K562 (cell line): ENCODE measurements at regions not wholly inside any gene's neighbourhood (a gene's known extent, or its start where the extent isn't known, plus 50 kb on each side); places are given as distances from the start of the nearest gene placed in this dataset.

Experiments used
- ATAC-seq: fragments of 200-7000 bp; cut with Tn5 transposase; 3 replicates; pipeline ENCODE4 v1.9.1; 2020; ENCODE audit warnings: moderate library complexity
- BruUV-seq: library from RNA; stranded (reverse); fragments of 400-500 nt; replicated peaks from 2 replicates; lab custom pipeline; 2021; lab: Mats Ljungman, UMichigan
- CTCF ChIA-PET: fragments of 300-600 bp; formaldehyde crosslinking; extraction: SDS; loops from one replicate; lab custom pipeline; 2021; ENCODE audit warnings: low intra/inter-chr PET ratio; lab: Yijun Ruan, JAX
- POLR2A ChIA-PET: fragments of 300-600, 350-650 bp; sonication (Branson Sonifier 250); formaldehyde crosslinking; extraction: SDS; loops from one replicate; lab custom pipeline; 2021; ENCODE audit warnings: antibody characterized with exemption, inconsistent platforms; lab: Yijun Ruan, JAX
- DNase-seq, 4 experiments: peaks; one replicate each; pipeline versions ENCODE4 v3.0.0 to v3.0.0-alpha.2; 2011 to 2018; ENCODE audit warnings: low spot score in 3 of 4, mixed read lengths in 3 of 4; ENCODE audit errors: extremely low read depth in 1 of 4
- FAIRE-seq: peaks from 2 replicates; lab custom pipeline; 2011; peaks lifted over from hg19 to GRCh38; lab: Jason Lieb, UNC
- H2AFZ ChIP-seq: 2 replicates; pipeline ENCODE4 v1.6.0; 2011; ENCODE audit warnings: low read depth, low read length, control low read depth, inconsistent platforms
- H3K27ac ChIP-seq: fragments of 200-600 bp; 3 replicates; pipeline ENCODE4 v1.8.0; 2011; ENCODE audit warnings: low read depth, mild to moderate bottlenecking, control low read depth, inconsistent platforms, low read length, moderate library complexity, mixed read lengths; ENCODE audit errors: extremely low read depth
- H3K27me3 ChIP-seq, 2 experiments: fragments of 300-600 bp in 1 of 2; 2 replicates in 1 of 2; 3 replicates in 1 of 2; pipeline versions ENCODE4 v1.6.0 to v1.8.0; 2011; ENCODE audit warnings: inconsistent platforms in 2 of 2, low read length in 2 of 2, mild to moderate bottlenecking in 1 of 2, mixed read lengths in 1 of 2, moderate library complexity in 1 of 2; ENCODE audit not compliant: control insufficient read depth in 2 of 2, insufficient read depth in 2 of 2
- H3K36me3 ChIP-seq: fragments of 300-600 bp; 3 replicates; pipeline ENCODE4 v1.8.0; 2011; ENCODE audit warnings: mild to moderate bottlenecking, low read length, inconsistent platforms; ENCODE audit not compliant: control insufficient read depth, insufficient read depth
- H3K4me1 ChIP-seq, 2 experiments: fragments of 200-600 bp in 1 of 2; replicated peaks in 1 of 2; 2 replicates in 1 of 2; 3 replicates in 1 of 2; pipeline versions ENCODE4 v1.5.1 to v1.8.0; 2011; ENCODE audit warnings: inconsistent platforms in 2 of 2, low read length in 2 of 2, mild to moderate bottlenecking in 1 of 2, mixed read lengths in 1 of 2, moderate library complexity in 1 of 2; ENCODE audit not compliant: control insufficient read depth in 2 of 2, insufficient read depth in 2 of 2
- H3K4me2 ChIP-seq: 2 replicates; pipeline ENCODE4 v1.6.1; 2011; ENCODE audit warnings: low read length, control low read depth, inconsistent platforms, mixed read lengths; ENCODE audit not compliant: insufficient read depth
- H3K4me3 ChIP-seq: fragments of 200-600 bp; sonication (generic), shearing (Covaris generic); 2 replicates; pipeline ENCODE4 v1.5.1; 2016; ENCODE audit warnings: control low read depth, inconsistent platforms
- H3K79me2 ChIP-seq: fragments of 200-600 bp; 3 replicates; pipeline ENCODE4 v1.8.0; 2011; ENCODE audit warnings: low read length, inconsistent platforms; ENCODE audit not compliant: control insufficient read depth, insufficient read depth
- H3K9ac ChIP-seq, 2 experiments: 2 replicates each; pipeline versions ENCODE4 v1.6.0 to v1.6.1; 2011; ENCODE audit warnings: low read depth in 2 of 2, low read length in 2 of 2, control low read depth in 1 of 2, inconsistent platforms in 1 of 2, mild to moderate bottlenecking in 1 of 2, mixed read lengths in 1 of 2; ENCODE audit not compliant: insufficient read depth in 1 of 2
- H3K9me1 ChIP-seq: one replicate; pipeline ENCODE4 v1.6.0; 2011; ENCODE audit warnings: inconsistent platforms, mild to moderate bottlenecking, low read length, moderate library complexity; ENCODE audit not compliant: control insufficient read depth, insufficient read depth
- H3K9me3 ChIP-seq: replicated peaks from 2 replicates; pipeline ENCODE4 v1.5.1; 2011; ENCODE audit warnings: low read depth, low read length, inconsistent platforms; ENCODE audit not compliant: control insufficient read depth, insufficient read depth
- H4K20me1 ChIP-seq: replicated peaks from 2 replicates; pipeline ENCODE4 v1.6.1; 2011; ENCODE audit warnings: low read length, inconsistent platforms, mixed read lengths; ENCODE audit not compliant: control insufficient read depth, insufficient read depth
- ERF ChIP-seq: fragments of 450-650 bp; formaldehyde crosslinking; IDR thresholded peaks from 2 replicates; pipeline ENCODE4 v1.4.0; 2020; ENCODE audit warnings: mild to moderate bottlenecking, mixed read lengths
- FUS ChIP-seq: fragments of 200-400 bp; formaldehyde crosslinking; optimal IDR thresholded peaks from 2 replicates; pipeline ENCODE3; 2017; ENCODE audit warnings: low read depth, low read length
- HDGF ChIP-seq: fragments of 450-650 bp; IDR thresholded peaks from 2 replicates; pipeline ENCODE4 v1.6.1; 2016
- ILK ChIP-seq: fragments of 450-650 bp; IDR thresholded peaks from 2 replicates; pipeline ENCODE4 v1.6.1; 2016; ENCODE audit warnings: missing genetic modification characterization, low read depth, mild to moderate bottlenecking, missing compliant biosample characterization, moderate library complexity, borderline replicate concordance
- PCBP2 ChIP-seq: fragments of 200-400 bp; formaldehyde crosslinking; IDR thresholded peaks from 2 replicates; pipeline ENCODE4 v1.6.1; 2018; ENCODE audit warnings: low read length, low read depth, mild to moderate bottlenecking, moderate library complexity; ENCODE audit not compliant: poor library complexity, severe bottlenecking
- POLR2H ChIP-seq: IDR thresholded peaks from 2 replicates; pipeline ENCODE4 v1.6.1; 2016; ENCODE audit warnings: missing genetic modification characterization, low read depth, mild to moderate bottlenecking, control low read depth, missing compliant biosample characterization, moderate library complexity
- SIN3A ChIP-seq, 2 experiments: fragments of 150-350 bp in 1 of 2; IDR thresholded peaks; 2 replicates each; pipeline ENCODE4 v1.6.1; 2011 to 2016; ENCODE audit warnings: borderline replicate concordance in 2 of 2, low read depth in 2 of 2, low read length in 2 of 2, mild to moderate bottlenecking in 2 of 2, moderate library complexity in 2 of 2; ENCODE audit not compliant: control insufficient read depth in 1 of 2
- SLC30A9 ChIP-seq: fragments of 250-450 bp; sonication (Bioruptor Pico); IDR thresholded peaks from 2 replicates; pipeline ENCODE4 v1.8.0; 2022; ENCODE audit warnings: mild to moderate bottlenecking, moderate library complexity
- SMAD2 ChIP-seq: fragments of 150-350 bp; IDR thresholded peaks from 2 replicates; pipeline ENCODE4 v1.6.1; 2014; ENCODE audit warnings: low read depth, mild to moderate bottlenecking, low read length
- ZNF431 ChIP-seq: sonication (generic); formaldehyde crosslinking; IDR thresholded peaks from 2 replicates; pipeline ENCODE4 v1.8.0; 2022; ENCODE audit warnings: mild to moderate bottlenecking, missing genetic modification reagents
- WGBS: fragments of 100-300 bp; shearing (Covaris generic); methylation state at CpG from one replicate; pipeline ENCODE4 v1.1.6; 2016; ENCODE audit warnings: low coverage, mixed read lengths; ENCODE audit not compliant: insufficient coverage; ENCODE audit errors: missing lambda C conversion rate; 5-methylcytosine and 5-hydroxymethylcytosine counted together
- in situ Hi-C: fragments of 300-500 bp; cut with MboI; formaldehyde crosslinking; loops from 4 replicates; pipeline ENCODE4 v1.15.0; 2018; ENCODE audit warnings: inconsistent platforms, mixed read lengths
- intact Hi-C: fragments of 100-400 bp; cut with micrococcal nuclease; formaldehyde crosslinking; loops from 2 replicates; pipeline ENCODE4 v1.14.2; 2022
- TF ChIP-seq, protein P1 (sequence below): sonication (generic); formaldehyde crosslinking; IDR thresholded peaks from 2 replicates; pipeline ENCODE4 v1.8.1; 2022; ENCODE audit warnings: missing genetic modification reagents
- TF ChIP-seq, protein P2 (sequence below): fragments of 450-650 bp; formaldehyde crosslinking; IDR thresholded peaks from 2 replicates; pipeline ENCODE4 v1.4.0; 2020; ENCODE audit warnings: mild to moderate bottlenecking, moderate library complexity

DNA sequence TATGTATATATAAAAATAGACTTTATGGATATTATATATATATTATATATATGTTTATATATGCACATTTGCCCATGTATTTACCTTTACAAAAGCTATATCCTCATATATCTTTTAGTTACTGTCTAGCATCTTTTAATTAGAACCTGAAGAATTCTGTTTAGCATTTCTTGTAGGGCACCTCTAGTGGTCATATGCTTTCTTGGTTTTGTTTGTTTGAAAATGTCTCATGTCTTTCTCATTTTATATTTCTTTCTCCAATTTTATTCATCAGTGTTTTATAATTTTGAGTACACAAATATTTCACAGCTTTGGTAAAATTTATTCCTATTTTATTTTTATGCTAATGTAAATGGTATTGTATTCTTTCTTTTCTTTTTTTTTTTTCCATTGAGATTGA lies 70.3 kb upstream of the SPIN4 start (continued):
- no peak for TF ChIP-seq HDGF

DNA sequence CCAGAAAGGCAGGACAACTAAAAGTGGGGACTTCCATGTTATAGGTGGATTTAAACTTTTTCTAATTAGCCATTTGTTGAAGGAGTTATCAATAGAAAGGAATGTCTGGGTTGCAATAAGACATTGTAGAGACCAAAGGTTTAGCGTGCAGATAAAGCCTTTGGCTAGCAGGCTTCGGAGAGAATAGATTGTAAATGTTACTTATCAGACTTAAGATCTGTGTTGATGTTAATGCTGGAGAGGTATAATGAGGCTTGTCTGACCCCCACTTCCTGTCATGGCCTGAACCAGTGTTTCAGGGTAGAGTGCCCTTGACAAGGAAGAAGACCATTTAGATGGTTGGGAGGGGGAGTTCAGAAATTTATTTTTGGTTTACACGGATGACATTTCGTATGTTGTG lies 67.1 kb upstream of the SPIN4 start:
- ChIA-PET POLR2A (no interaction called here), CTCF (no interaction called here)
- Histone ChIP-seq H3K9me1 (no peaks in the 10 kb centered on the region), H3K36me3 (no peaks in the 10 kb centered on the region), H2AFZ (no peak overlapping the region), H3K4me1 (no peaks in the 10 kb centered on the region), H3K9ac (no peak overlapping the region), H3K79me2 (no peaks in the 10 kb centered on the region), H3K9me3 (no peaks in the 10 kb centered on the region; the same call in 1 of the 2 replicates), H4K20me1 (no peaks in the 10 kb centered on the region), H3K27ac (no peak overlapping the region), H3K4me2 (no peak overlapping the region), H3K27me3 (no peaks in the 10 kb centered on the region), H3K4me3 (no peak overlapping the region)
- WGBS: 29% methylated on average over 3 of the region's 4 CpGs
- ATAC-seq: no peak
- no TSS peak for BruUV-seq
- in situ Hi-C loops (no loop called here), intact Hi-C loops (no loop called here)
- TF ChIP-seq SLC30A9: no peak
- no peak for TF ChIP-seq ERF (CRISPR knock-in tag)
- TF ChIP-seq SIN3A (IDR thresholded peaks at IDR 0.05; ENCODE audit: borderline replicate concordance in 2 of 2, control insufficient read depth in 1 of 2, low read depth in 2 of 2, low read length in 2 of 2): no peak
- TF ChIP-seq, protein P1, sequence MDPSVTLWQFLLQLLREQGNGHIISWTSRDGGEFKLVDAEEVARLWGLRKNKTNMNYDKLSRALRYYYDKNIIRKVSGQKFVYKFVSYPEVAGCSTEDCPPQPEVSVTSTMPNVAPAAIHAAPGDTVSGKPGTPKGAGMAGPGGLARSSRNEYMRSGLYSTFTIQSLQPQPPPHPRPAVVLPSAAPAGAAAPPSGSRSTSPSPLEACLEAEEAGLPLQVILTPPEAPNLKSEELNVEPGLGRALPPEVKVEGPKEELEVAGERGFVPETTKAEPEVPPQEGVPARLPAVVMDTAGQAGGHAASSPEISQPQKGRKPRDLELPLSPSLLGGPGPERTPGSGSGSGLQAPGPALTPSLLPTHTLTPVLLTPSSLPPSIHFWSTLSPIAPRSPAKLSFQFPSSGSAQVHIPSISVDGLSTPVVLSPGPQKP (CRISPR knock-in tag): no peak
- no peak for TF ChIP-seq ZNF431 (CRISPR knock-in tag)
- TF ChIP-seq, protein P2, sequence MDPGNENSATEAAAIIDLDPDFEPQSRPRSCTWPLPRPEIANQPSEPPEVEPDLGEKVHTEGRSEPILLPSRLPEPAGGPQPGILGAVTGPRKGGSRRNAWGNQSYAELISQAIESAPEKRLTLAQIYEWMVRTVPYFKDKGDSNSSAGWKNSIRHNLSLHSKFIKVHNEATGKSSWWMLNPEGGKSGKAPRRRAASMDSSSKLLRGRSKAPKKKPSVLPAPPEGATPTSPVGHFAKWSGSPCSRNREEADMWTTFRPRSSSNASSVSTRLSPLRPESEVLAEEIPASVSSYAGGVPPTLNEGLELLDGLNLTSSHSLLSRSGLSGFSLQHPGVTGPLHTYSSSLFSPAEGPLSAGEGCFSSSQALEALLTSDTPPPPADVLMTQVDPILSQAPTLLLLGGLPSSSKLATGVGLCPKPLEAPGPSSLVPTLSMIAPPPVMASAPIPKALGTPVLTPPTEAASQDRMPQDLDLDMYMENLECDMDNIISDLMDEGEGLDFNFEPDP: no peak
- no peak for TF ChIP-seq FUS
- no peak for TF ChIP-seq ILK (tag)
- no peak for TF ChIP-seq PCBP2
- no peak for TF ChIP-seq POLR2H (tag)
- TF ChIP-seq SMAD2: no peak
- no peak for FAIRE-seq
- DNase-seq: no peak
